PC-9 (cell line): ENCODE measurements at regions not wholly inside any gene's neighbourhood (a gene's known extent, or its start where the extent isn't known, plus 50 kb on each side); places are given as distances from the start of the nearest gene placed in this dataset.

Experiments
- CTCF ChIP-seq: fragments of 200-600 bp; sonication (generic); conservative IDR thresholded peaks from 2 replicates; pipeline ENCODE4 v1.6.1; 2017; ENCODE audit warnings: mixed run types, antibody characterized with exemption, mild to moderate bottlenecking, moderate library complexity
- EZH2 ChIP-seq: fragments of 200-600 bp; sonication (generic); IDR thresholded peaks from 2 replicates; pipeline ENCODE4 v1.8.0; 2017; ENCODE audit warnings: antibody characterized with exemption, low read depth

- no peak for TF ChIP-seq CTCF
- no peak for TF ChIP-seq EZH2
Observed at GRCh38 chr5:165627548-165628170, 2122.2 kb downstream of the MAT2B start.
